HCT116 (cell line): ENCODE measurements at regions not wholly inside any gene's neighbourhood (a gene's known extent, or its start where the extent isn't known, plus 50 kb on each side); places are given as distances from the start of the nearest gene placed in this dataset.

ENCODE experiments used
- EGR1 ChIP-seq: IDR thresholded peaks from 2 replicates; pipeline ENCODE4 v1.6.1; 2012; ENCODE audit warnings: low read depth
- EZH2 ChIP-seq: fragments of 200-600 bp; sonication (generic); IDR thresholded peaks from 2 replicates; pipeline ENCODE4 v1.6.1; 2017; ENCODE audit warnings: antibody characterized with exemption, mixed run types
- POLR2A ChIP-seq: IDR thresholded peaks from 2 replicates; pipeline ENCODE4 v1.7.0; 2011; ENCODE audit warnings: borderline replicate concordance; ENCODE audit not compliant: insufficient read depth, insufficient read length; ENCODE audit errors: extremely low read depth
- POLR2AphosphoS5 ChIP-seq: IDR thresholded peaks from 2 replicates; pipeline ENCODE4 v1.6.1; 2011; ENCODE audit warnings: mild to moderate bottlenecking, low read depth, low read length, moderate library complexity
- TCF7L2 ChIP-seq: IDR thresholded peaks from 2 replicates; pipeline ENCODE4 v1.7.0; 2011; ENCODE audit warnings: borderline replicate concordance, inconsistent platforms; ENCODE audit not compliant: insufficient read depth, insufficient read length; ENCODE audit errors: extremely low read depth
- YY1 ChIP-seq: IDR thresholded peaks from 2 replicates; pipeline ENCODE4 v1.6.1; 2011; ENCODE audit warnings: low read length, low read depth, moderate library complexity, mild to moderate bottlenecking; ENCODE audit not compliant: insufficient replicate concordance; ENCODE audit errors: extremely low read depth
- TF ChIP-seq, protein P1 (sequence below), 3 experiments: fragments of 200-600 bp in 1 of 3; sonication (generic) in 1 of 3; IDR thresholded peaks in 2 of 3; conservative IDR thresholded peaks in 1 of 3; 2 replicates each; pipeline ENCODE4 v1.5.1; 2012 to 2017; ENCODE audit warnings: low read depth in 2 of 3, low read length in 2 of 3, antibody characterized with exemption in 1 of 3, borderline replicate concordance in 1 of 3, control low read depth in 1 of 3, mild to moderate bottlenecking in 1 of 3, mixed read lengths in 1 of 3, mixed run types in 1 of 3, moderate library complexity in 1 of 3; ENCODE audit not compliant: insufficient read depth in 1 of 3

DNA sequence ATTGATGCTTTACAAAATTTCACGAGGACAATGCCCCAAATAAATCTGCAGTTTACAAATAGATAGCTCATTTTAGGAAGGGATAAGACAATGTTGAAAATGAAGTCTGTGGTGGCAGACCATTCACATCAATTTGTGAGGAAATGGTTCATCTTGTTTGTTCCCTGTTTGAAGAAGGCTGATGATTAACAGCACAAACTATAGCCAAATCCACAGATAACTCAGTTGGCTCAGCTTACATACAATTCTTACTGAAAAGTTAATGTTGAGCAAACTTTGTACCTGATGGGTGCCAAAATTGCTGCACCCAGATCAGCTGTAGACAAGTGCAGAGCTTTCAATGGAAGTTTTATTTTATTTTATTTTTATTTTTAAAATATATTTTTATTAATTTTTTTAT, 763.9 kb downstream of the DOK5 start:
- TF ChIP-seq, protein P1, sequence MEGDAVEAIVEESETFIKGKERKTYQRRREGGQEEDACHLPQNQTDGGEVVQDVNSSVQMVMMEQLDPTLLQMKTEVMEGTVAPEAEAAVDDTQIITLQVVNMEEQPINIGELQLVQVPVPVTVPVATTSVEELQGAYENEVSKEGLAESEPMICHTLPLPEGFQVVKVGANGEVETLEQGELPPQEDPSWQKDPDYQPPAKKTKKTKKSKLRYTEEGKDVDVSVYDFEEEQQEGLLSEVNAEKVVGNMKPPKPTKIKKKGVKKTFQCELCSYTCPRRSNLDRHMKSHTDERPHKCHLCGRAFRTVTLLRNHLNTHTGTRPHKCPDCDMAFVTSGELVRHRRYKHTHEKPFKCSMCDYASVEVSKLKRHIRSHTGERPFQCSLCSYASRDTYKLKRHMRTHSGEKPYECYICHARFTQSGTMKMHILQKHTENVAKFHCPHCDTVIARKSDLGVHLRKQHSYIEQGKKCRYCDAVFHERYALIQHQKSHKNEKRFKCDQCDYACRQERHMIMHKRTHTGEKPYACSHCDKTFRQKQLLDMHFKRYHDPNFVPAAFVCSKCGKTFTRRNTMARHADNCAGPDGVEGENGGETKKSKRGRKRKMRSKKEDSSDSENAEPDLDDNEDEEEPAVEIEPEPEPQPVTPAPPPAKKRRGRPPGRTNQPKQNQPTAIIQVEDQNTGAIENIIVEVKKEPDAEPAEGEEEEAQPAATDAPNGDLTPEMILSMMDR (IDR thresholded peaks at IDR 0.05 in 2 of 3, conservative IDR thresholded peaks at IDR 0.05 in 1 of 3; ENCODE audit: borderline replicate concordance in 1 of 3, insufficient read depth in 1 of 3, low read depth in 2 of 3, low read length in 2 of 3), result no peak
- TF ChIP-seq YY1 (no peak), POLR2AphosphoS5 (no peak), EZH2 (no peak), POLR2A (no peak), TCF7L2 (no peak), EGR1 (no peak)
